Renal pelvis (tissue), 1 donor: ENCODE measurements at regions not wholly inside any gene's neighbourhood (a gene's known extent, or its start where the extent isn't known, plus 50 kb on each side); places are given as distances from the start of the nearest gene placed in this dataset.

Source experiments
- DNase-seq: peaks from one replicate; pipeline ENCODE4 v3.0.0-alpha.2; 2013

DNA sequence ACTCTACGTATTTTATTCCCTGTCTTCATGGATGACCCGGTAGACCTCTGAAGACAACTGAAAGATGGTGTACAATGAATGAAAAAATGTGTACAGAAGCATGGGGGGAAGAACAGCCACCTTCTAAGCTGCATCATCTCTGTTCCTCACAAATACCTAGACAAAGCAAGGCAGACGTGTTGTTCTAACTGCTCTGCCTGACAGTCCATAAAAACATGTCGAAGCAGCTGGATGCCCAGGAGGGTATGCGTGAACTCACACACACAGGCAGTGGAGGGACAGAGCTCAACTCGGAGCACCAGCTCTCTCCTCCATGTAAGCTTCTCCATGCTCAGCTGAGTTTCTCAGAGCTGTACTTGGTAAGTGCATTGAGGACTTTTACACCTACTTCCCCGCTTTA, 327.4 kb downstream of the CTTN start:
- DNase-seq: no peak

DNA sequence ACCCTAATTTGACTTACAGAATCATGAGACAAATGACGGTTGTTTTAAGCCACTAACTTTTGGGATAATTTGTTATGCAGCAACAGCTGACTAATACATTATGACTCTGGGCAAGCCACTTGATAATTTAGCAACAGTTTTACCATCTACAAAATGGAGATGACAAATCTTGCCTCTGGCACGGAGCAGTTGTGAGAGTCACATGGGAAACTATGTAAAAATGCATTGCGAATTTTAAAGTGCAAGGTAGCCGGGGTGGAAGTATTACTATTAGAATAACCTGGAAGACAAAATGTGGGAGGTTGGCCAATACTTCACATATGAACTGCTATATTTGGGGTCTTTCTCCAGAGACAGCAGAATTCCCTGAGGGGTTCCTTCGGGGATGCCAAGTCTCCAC, 328.7 kb downstream of the CTTN start:
- no peak for DNase-seq

DNA sequence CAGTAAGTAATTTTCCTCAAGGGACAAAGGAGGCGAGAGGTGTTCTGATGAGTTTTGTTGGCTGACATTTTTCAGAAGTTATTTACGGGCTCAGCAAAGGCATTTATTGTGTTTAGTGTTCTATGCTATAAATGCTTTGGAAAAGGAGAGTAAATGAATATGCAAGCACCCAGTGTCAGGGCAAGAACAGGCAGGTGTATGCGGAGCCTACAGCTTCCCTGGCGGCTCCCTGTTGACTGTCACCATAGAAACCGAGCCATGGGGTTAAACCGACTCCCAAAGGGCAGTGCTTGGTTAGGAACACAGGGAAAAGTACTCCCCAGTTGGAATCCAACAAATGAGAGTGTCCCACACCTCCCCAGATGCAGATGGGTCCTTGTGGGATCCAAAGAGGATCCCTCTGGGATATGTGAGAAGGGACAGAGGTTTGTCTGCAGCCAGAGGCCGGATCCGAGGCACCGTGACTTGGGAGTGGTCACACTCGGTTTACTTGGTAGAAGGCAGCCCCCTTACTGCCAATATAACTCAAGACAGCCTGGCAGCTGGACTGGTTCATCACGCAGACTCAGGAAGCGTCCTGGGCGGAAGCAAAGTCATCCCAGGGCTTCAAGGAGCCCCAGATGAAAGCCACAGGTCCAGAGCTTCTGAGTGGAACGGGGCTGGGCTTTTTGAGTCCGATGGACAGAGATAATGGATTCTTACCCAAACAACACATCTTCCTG, 329.7 kb downstream of the CTTN start:
- peak; percentile 33 for DNase-seq

DNA sequence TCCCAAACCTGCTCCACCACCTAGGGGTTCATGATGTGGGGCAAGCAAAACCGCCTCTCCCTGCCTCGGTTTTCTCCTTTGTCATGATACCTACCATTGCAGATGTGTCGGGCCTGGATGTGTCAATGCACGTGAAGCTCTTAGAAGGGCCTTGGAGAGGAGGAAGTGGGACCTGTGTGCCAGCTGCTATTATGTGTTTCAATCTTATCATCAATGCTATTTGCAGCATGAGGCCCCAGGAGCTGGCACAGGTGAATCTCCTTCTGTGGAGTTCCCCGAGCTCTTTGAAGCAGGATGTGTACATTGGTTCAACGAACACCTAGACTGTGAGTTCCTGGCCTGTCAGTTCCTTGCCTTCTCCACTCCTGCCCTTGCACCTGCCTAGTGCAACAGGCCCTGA, 331.6 kb downstream of the CTTN start:
- no peak for DNase-seq

- DNase-seq: no peak
Observed at GRCh38 chr11:70730411-70730810, 332.1 kb downstream of the CTTN start.

GRCh38 chr11:70731271-70732022, 333.1 kb downstream of the CTTN start:
- DNase-seq: no peak

- no peak for DNase-seq
Observed at GRCh38 chr11:70732023-70732880, 333.9 kb downstream of the CTTN start.

DNA sequence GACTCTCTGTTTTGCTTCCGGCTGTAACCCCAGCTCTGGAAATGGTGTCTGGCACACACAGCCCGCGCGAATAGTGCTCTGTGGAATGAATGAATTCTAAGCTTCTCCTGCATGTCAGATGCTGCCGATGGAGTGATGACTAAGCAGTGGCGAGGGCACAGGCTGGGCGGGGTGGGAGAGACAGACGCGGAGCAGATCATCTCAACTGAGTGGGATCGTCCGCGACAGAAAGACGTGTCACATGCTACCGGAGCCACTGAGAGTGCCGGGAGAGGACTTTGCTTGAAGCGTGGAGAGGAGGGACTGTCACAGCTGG, 334.5 kb downstream of the CTTN start:
- DNase-seq: no peak

DNA sequence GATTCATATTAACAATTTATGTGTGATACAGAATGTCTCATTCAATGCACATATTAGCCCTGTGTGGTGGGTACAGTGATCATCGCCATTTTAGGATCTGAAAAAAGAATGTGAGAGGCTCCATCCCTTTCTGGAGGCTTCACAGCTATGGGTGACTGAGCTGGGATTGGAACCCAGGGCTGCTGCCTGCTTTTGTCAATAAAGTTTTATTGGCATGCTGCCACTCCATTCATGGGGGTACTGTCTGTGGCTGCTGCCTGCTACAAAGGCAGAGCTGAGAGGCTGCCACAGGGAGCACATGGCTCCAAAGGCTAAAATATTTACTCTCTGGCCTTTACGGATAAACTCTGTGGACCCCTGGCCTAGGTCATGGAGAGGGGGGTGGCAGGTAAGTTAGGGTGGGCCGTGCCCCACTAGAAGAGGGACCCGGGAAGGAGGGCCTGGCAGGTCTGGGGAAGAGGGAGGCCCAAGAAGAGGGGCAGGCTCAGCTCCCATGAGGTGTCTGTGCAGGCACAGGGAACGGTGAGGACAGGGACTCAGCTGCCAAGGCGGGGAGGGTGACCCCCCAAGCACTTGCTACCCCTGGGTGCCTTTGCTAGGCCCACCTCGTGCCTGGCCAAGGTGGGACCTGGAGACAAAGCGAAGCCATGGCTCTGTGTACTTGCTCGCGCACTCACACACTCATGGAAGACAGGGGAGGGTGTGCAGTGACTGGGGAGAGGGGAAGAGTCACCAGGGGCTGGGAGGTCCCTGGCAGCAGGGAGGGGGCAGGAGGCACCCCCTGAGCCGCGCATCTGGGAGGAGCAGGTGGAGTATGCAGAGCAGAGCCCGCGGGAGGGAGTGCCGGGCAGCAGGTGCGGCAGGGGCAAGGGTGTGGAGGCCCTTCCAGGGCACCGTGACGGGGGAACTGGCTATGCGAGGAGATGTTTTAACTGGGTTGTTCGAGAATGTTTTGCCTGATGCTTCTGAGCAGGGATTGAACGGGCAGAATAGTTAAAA, 335.3 kb downstream of the CTTN start:
- no peak for DNase-seq

DNA sequence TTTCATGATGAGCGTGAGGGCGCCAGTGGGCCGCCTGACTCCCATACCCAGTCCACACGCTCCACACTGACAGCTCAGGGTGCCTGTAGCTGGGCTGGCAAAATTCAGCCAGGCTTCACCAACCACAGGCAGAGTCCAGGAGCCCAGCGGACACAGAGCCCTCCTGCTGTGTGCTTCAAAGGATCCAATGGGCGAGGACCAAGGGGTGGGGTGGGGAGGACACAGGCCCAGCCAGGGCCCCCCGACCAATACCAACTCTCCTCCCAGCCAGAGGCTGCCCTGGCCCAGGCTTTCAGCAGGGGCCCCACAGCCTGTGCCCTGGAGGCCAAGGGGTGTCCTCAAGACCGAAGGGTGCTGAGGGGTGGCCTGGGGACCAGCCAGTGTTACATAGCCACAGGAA, 336.1 kb downstream of the CTTN start:
- no peak for DNase-seq

DNA sequence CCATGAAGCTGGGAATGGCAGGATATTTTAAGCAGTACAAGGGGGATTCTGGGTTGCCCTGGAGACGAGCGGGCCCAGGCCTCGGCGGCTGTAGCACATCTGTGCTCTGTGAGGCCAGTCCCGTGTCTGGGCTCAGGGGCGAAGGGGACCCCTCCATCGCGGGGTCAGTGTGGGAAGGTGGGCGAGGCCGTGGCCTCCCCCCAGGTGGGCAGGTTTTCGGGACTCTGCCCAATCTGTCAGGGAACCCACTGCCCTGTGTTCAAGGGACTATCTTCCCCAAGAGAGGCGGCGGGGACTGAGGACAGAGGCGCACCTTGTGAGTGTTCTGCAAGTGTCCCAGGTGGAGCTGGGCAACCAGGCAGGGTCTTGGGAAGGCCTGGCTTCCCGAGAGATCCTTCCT, 336.6 kb downstream of the CTTN start:
- no peak for DNase-seq

GRCh38 chr11:70735976-70736375, 337.6 kb downstream of the CTTN start:
- DNase-seq: no peak

GRCh38 chr11:70736461-70736860, 338.1 kb downstream of the CTTN start:
- no peak for DNase-seq

DNA sequence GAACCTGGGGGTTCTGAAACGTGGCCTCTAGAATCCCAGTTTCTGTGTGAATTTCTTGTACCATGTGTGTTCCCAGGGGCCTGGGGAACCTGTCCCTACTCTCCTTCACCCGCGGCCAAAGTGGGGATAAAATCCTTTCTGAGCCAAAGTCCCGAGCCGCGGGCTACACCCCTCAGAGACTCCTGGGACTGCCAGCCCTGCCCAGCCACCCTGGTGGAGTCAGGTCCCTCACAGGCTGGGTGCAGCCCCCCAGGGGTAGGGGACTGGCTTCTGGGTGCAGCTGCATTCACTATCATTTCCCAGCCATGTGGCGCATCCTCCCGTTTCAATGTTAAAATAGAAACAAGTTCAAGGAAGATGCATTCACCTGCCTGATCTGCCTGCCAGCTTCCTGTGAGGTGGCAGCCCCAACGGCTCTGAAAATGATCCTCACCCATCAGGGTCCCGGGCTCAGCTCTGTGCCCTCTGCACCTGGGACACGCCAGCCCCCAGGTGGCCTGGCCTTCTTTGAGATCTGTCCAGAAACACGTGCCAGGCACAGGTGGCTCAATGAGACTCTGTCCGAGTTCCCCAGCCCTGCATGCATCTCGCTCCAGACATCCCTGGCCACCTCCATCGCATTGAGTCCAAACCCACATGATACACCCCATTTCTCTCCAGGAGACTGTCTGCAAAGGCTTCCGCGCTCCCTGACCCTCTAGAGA, 338.8 kb downstream of the CTTN start:
- DNase-seq: no peak

DNA sequence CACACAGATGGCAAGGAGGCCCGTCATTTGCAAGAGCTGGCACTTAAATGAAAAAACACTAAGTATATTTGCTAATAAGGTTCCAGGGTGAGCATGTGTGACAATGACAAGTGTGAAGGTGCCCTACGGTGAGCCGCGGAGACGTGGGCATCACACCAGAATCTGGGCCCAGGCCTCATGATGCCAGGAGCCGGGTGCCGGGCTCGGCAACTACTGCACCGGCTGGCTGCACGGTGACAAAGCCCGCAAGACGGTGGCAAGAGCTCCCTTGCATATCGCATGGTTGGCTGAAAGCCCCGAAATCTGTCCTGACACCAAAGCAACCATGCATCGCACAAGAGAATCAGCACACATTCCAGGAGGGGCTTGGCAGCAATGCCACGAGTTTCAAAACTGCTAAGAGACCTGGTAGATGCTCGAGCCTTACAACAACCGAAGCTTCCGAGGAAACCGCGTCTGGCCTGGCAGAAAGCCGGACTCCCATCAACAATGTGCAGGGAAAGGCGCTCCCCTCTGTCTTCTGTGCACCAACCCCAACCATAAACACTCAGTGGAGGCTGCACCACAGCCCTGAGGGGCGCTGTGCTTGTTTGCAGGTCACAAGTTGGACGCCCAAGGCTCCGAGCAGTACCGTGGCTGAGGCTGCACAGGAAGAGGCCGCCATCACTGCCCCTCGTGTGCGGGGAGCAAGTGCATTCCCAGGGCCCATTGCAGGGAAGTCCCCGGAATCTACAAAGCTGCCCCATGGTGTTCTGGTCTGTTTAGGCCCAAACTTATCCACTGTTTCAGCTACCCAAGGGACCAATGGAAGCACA, 339.7 kb downstream of the CTTN start:
- no peak for DNase-seq

DNA sequence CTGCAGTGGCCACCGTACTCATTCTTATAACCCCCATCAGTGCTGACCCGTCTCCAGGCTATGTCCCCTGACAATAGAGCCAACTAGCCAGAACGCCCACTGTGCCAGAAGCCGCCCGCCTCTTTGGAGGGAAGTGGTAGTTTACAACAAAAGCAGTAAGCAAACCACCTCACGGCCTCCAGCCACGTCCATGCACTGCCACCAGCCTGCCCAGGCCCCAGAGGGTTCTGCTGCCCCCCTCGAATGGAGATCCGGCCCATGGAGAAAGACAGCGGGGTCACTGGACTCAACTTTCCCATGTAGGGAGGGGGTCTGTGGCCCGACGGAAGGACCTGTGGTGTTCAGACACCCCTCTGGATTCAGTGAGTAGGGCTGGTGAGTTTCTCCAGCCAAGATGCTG, 340.3 kb downstream of the CTTN start:
- DNase-seq: no peak

DNA sequence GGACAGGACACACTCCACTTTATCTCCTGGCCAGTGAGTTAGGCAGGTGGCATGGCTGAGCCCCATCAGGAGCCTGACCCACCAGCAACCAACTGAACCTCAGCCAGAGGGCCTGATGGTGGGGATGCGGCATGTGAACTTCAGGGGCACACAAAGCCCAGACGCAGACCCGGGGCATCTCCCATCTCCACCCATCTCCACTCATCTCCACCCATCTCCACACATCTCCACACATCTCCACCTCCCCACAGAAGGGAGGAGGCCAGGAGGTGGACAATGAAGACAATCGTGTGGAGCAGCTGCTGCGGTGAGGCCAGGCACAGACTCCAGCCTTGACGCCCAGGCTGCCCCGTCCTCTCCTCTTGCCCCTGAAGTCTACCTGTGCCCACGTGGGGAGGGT, 340.8 kb downstream of the CTTN start:
- no peak for DNase-seq

- no peak for DNase-seq
Observed at GRCh38 chr11:70739811-70740487, 341.6 kb downstream of the CTTN start.

DNA sequence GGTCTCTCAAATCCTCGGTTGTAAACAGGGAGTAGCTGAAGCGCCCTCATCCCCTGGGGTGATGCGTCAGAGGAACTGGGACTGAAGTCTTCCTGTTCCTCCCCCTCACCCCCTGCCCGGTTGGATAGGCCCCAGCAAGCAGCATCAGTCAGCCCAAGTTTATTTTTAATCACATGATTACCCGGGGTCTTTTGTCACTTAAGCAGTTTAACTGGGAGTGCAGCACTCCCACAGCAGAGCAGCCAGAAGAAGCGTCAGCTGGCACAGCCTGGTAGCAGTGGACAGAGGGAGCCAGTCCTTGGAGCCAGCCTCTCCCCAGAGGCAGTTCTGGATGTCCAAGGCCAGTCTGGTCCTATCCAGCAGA, 342.1 kb downstream of the CTTN start:
- DNase-seq: peak; percentile 83

GRCh38 chr11:70741085-70741484, 342.8 kb downstream of the CTTN start:
- DNase-seq: no peak
